Umbilical cord (tissue), 1 donor: ENCODE measurements at regions not wholly inside any gene's neighbourhood (a gene's known extent, or its start where the extent isn't known, plus 50 kb on each side); places are given as distances from the start of the nearest gene placed in this dataset.
"Not testable (repeated sequence)": the region's sequence is repeated elsewhere in the genome, so short reads cannot be mapped to it uniquely, and the experiment has no call there.

Experiments
- DNase-seq: peaks from one replicate; pipeline ENCODE4 v3.0.0-alpha.2; 2015; ENCODE audit warnings: low spot score

- DNase-seq, result no peak
Observed at GRCh38 chr13:81394640-81395039, 1053.7 kb upstream of the SPRY2 start.

GRCh38 chr13:81393721-81394120 is 1052.8 kb upstream of the SPRY2 start:
- DNase-seq, result no peak

DNA sequence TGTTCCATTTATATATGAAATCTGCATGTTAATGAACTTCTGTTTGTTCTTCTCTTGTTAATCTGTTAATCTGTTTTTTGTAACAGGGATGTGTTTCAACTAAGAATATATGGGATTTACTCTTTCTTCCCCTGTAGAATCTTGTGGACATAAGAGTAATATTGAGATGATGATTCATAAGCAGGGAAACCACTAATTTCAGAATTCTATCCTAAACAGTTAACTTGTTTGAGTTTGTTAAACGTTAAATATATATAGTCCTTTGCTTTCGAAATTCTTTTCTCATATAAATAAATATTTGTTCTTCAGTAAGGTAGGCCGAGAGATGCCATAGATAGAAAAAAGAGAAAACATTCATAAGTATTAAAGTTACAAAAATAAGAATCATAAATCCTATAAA is 1052.2 kb upstream of the SPRY2 start:
- no peak for DNase-seq

DNA sequence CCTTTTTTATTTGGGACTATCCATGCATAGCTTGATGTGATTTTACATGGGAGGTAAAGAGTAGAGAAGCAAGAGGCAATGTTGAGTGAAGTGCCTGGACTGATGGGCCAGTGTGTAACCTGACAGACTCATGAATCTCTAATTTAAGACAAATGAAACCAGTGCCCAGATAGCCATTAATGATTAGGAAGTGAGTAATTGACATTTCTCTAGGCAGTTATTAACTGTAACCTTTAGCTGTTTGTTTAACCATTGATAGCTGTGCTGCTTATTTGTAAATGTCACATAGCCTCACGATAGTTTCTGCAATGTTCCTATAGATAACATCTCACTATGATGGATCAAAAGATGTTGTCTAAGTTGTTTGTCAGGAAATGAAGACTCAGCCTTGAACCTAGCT is 1047.5 kb upstream of the SPRY2 start:
- DNase-seq, result no peak

DNA sequence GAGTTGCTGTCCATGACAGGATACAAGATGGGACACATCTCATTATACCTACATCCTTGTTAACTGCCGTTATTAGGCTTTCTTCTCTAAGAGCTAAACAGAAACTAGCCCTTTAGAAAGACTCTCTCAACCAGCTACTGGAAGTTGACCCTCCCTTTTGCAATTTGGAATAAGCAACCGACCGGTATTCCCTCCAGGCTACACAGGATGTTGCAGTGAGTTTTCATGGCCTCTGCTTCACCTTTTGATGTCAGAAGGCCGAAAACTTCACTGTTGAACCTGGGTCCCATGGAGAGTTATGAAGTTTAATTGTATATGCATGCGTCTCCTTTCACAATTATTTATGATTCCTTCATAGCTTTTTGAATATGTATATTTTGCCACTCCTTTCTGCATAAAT is 1042.5 kb upstream of the SPRY2 start:
- no peak for DNase-seq

DNA sequence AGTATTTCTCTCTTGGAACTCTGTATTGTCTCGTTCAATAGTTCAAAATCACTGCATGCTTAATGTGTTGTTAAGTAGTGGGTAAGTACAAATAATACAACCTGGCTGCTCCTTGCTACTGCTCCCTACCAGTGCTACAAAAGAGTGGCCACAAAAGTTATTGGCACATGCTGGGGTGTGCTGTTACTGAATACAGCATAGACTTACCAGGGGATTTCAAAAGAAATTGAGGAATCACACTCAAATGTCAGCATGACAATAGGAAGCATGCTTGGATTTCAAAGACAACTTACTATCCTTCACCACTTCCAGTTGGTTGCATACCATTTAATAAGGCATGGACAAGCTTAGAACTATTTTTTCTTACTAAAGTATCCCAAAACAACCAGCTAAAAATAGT is 1041.3 kb upstream of the SPRY2 start:
- no peak for DNase-seq

DNA sequence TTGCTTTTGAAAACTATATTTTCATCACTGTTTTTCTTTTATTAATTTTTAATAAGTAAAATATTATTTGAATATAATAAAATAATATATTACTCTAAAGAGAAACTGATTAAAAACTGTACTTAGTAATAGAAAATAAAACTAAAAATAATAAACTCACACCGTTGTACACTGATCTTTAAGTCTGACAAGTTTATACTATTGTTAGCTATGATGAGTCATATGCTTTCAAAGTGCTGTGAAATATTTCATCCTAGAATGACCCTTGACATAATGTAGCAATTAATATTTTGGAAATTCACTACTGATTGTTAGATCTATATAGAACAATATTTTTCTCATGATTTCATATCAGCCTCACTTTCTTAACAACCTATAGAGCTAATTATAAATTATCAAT is 1040.6 kb upstream of the SPRY2 start:
- no peak for DNase-seq

DNA sequence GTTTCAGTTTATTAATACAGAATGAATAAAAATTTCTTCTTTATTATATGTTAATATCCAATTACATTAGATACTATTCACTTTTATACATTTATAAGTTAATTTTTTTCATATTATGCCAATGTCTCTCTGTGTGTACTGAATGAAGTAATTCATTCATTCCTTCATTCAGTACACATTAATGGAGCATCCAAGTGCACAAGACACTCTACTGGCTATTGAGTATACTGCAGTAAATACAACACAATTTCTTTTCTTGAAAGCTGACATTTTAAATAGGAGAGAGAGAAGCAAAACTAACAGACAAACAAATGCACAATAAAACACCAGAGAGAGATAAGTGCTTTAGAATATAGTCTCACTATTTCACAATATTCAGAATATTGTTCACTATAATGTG is 1038.3 kb upstream of the SPRY2 start:
- DNase-seq, result no peak

DNA sequence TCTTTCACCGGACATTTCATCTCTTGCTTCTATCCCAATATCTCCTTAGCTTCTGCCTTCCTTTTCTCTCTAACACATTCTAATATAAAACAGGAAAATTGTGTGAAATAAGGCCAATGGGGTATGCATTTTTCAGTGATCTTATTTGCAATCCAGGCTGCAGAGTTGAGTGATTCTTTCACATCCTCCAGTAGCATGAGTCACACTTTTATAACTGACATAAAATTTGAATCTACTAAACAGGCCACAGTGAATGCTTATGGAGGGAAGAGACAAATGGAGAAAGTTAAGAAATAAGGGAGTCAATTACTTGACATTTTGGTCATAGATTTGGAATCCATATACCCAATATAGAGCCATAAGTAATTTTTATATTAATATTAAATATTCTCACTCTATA is 1037.0 kb upstream of the SPRY2 start:
- no peak for DNase-seq

- DNase-seq, result no peak
Observed at GRCh38 chr13:81375709-81376108, 1034.8 kb upstream of the SPRY2 start.

DNA sequence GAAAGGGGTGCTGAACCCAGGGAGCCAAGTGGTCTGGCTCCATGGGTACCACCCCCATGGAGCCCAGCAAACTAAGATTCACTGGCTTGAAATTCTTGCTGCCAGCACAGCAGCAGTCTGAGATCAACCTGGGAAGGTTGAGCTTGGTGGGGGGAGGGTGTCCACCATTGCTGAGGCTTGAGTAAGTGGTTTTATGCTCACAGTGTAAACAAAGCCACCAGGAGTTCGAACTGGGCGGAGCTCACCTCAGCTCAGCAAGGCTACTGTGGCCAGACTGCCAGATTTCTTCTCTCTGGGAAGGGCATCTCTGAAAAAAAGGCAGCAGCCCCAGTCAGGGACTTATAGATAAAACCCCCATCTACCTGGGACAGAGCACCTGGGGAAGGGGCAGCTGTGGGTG is 1021.8 kb upstream of the SPRY2 start:
- DNase-seq, result not testable (repeated sequence)

- no peak for DNase-seq
Observed at GRCh38 chr13:81350056-81350455, 1009.1 kb upstream of the SPRY2 start.

DNA sequence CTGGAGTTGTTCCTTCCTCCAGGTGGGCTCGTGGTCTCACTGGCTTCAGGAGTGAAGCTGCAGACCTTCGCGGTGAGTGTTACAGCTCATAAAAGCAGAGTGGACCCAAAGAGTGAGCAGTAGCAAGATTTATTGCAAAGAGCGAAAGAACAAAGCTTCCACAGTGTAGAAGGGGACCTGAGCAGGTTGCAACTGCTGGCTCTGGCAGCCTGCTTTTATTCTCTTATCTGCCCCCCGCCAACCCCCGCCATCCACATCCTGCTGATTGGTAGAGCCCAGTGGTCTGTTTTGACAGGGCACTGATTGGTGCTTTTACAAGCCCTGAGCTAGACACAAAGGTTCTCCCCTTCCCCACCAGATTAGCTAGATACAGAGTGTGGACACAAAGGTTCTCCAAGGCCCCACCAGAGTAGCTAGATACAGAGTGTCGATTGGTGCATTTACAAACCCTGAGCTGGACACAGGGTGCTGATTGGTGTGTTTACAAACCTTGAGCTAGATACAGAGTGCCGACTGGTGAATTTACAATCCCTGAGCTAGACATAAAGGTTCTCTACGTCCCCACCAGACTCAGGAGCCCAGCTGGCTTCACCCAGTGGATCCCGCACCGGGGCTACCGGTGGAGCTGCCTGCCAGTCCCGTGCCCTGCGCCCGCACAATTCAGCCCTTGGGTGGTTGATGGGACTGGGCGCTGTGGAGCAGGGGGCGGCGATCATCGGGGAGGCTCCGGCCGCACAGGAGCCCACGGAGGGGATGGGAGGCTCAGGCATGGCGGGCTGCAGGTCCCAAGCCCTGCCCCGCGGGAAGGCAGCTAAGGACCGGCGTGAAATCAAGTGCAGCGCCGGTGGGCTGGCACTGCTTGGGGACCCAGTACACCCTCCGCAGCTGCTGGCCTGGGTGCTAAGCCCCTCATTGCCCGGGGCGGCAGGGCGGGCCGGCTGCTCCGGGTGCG is 999.5 kb upstream of the SPRY2 start:
- not testable (repeated sequence) for DNase-seq

GRCh38 chr13:81339666-81340065 is 998.7 kb upstream of the SPRY2 start:
- not testable (repeated sequence) for DNase-seq

GRCh38 chr13:81334481-81334880 is 993.6 kb upstream of the SPRY2 start:
- no peak for DNase-seq

DNA sequence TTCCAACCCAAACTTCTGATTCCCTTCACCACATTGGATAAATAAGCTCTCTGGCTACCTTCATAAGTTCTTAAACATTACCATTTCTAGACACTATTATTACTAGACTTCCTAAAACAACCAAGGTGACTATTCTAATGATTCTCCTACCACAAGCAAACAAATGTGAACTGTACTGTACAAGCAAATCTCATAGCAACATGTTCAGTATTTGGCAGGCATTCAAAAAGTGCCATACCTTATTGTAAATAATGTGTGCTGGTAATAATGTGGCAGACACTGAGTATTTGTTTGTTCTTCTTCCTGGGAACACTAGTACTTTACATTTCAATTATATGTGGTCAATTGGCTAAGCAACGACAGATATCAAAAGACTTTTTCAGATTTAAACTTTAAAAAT is 986.0 kb upstream of the SPRY2 start:
- no peak for DNase-seq

GRCh38 chr13:81320516-81320915 is 979.6 kb upstream of the SPRY2 start:
- DNase-seq, result no peak

DNA sequence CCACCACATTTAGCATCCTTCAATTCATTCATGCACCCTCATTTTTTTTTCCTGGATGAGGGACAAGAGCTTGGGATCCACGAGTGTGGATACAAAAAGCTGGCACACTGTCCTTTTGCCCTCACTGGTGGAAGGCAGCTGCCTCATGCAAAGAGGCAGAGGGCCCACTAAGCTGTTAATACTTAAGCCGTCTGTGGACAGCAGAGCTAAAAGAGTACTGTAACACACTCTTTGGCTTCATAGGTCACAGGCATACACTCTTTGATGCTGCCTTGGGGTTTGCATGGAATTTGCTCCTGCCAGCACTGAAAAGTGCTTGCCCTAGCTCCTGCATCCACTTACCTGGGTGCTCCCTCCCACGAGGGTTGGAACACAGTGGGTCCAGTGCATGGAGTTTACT is 978.4 kb upstream of the SPRY2 start:
- DNase-seq, result no peak

DNA sequence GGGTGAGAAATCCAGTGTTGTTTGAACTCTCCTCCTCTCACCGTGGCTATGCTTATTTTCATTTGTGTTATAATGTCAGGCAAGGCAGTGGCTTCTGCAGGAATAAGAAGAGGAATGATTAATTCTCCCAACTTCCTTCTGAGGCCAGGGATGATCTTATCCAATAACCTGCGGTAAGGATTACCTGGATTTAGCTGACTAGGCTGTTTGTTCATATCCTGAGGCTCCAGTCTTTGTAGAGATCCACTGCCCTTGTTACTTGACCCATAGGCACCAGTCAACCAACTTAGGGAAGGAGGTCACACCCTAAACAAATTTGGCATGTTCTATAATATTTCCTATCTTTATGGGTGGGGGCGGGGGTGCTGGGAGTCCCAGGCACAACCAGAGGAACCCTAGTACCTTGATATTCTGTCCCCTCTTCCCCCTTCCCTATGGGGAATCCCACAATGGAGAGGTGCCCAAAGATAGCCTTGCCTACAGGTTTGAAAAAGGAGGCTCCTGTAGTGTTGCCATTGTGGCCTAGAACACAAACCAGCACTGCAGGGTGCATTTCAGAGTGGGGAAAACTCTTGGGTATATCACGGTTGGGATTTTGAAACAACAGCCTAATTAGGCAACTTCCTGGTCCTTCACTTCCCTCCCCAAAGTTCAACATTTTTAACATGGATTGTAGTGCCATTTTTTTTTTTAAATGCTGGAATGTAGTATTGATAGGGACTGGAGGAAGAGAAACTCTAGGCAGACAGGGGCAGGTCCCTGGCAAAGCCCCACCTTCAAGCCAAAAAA is 977.5 kb upstream of the SPRY2 start:
- DNase-seq, result no peak

GRCh38 chr13:81314461-81314860 is 973.5 kb upstream of the SPRY2 start:
- no peak for DNase-seq

DNA sequence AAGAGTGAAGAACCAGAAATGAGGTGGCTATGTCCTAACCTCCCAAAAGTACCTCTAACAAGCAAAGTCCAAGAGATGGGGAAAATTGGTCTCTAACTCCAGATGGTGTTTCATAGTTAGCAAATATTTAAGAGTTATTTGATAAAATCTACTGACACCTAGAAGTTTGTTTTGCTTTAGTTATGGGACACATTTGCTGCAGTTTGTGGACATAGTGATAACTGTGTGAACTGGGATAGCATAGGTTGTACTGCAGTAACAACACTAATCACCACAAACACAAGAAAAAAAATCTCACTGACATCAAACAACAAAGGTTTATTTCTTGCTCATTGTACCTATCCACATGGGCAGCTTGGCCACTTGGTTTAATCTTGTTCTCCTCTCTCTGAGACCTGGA is 965.0 kb upstream of the SPRY2 start:
- no peak for DNase-seq

GRCh38 chr13:81304121-81304659 is 963.3 kb upstream of the SPRY2 start:
- DNase-seq, result no peak

GRCh38 chr13:81302677-81303076 is 961.8 kb upstream of the SPRY2 start:
- DNase-seq, result no peak
